ENCODE measurements at regions not wholly inside any gene's neighbourhood (a gene's known extent, or its start where the extent isn't known, plus 50 kb on each side); places are given as distances from the start of the nearest gene placed in this dataset.
"Not testable (repeated sequence)": the region's sequence is repeated elsewhere in the genome, so short reads cannot be mapped to it uniquely, and the experiment has no call there.

DNA sequence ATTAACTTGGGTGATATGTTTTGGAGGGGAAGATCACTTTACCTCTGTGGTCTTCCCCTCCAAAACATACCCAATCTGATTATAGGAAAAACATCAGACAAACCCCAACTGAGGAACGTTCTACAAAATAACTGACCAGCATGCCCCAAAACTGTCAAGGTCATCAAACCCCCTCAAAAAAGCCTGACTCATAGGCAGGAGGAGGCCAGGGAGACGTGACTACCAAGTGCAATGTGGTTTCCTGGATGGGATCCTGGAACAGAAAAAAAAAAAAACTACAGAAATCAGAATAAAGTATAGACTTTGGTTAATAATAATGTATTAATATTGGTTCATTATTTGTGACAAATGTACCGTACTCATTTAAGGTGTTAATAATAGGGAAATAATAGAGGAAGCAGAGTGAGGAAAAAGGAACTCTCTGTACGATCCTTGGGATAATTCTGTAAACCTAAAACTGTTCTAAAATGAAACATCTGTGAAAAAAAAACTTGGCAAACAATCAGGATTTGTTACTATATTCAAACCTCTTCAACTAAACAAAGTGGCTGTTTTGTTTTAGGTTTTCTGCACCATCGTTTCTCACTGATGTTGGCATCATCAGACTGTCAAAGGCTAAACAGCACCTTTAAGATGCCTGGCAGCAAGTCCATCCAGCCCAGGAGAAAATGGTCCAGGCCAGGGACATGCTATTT is 266.7 kb upstream of the SDK2 start:
- TF ChIP-seq FOXP2 (optimal IDR thresholded peaks at IDR 0.05; ENCODE audit: control extremely low read depth, extremely low read length, insufficient read depth) (no peak), EZH2 (IDR thresholded peaks at IDR 0.05) (no peak), POLR2AphosphoS5 (IDR thresholded peaks at IDR 0.05; ENCODE audit: borderline replicate concordance, low read depth, low read length) (no peak)
- DNase-seq (ENCODE audit: low read depth, low spot score), result no peak
- no peak overlapping the region for H3K27ac ChIP-seq

GRCh38 chr17:73911726-73912372 is 267.6 kb upstream of the SDK2 start:
- TF ChIP-seq FOXP2 (optimal IDR thresholded peaks at IDR 0.05; ENCODE audit: control extremely low read depth, extremely low read length, insufficient read depth) (no peak), EZH2 (IDR thresholded peaks at IDR 0.05) (no peak), POLR2AphosphoS5 (IDR thresholded peaks at IDR 0.05; ENCODE audit: borderline replicate concordance, low read depth, low read length) (no peak)
- Histone ChIP-seq H3K36me3 (ENCODE audit: insufficient read depth, low read length) (no peaks in the 10 kb centered on the region), H3K27ac (no peak overlapping the region), H3K9me3 (ENCODE audit: low read depth, low read length) (no peaks in the 10 kb centered on the region), H3K9ac (ENCODE audit: insufficient read length) (no peak overlapping the region), H3K4me3 (no peak overlapping the region)
- no peak for DNase-seq (ENCODE audit: low read depth, low spot score)

More for the DNA sequence above, 266.7 kb upstream of the SDK2 start:
- H3K9me3 ChIP-seq (ENCODE audit: low read depth, low read length), result no peaks in the 10 kb centered on the region
- H3K36me3 ChIP-seq (ENCODE audit: insufficient read depth, low read length), result no peaks in the 10 kb centered on the region
- H3K4me3 ChIP-seq, result no peak overlapping the region
- H3K9ac ChIP-seq (ENCODE audit: insufficient read length), result no peak overlapping the region

- no peak for TF ChIP-seq FOXP2 (optimal IDR thresholded peaks at IDR 0.05; ENCODE audit: control extremely low read depth, extremely low read length, insufficient read depth)
- Histone ChIP-seq H3K9ac (ENCODE audit: insufficient read length) (no peak overlapping the region), H3K27ac (no peak overlapping the region), H3K4me3 (no peak overlapping the region), H3K36me3 (ENCODE audit: insufficient read depth, low read length) (no peaks in the 10 kb centered on the region), H3K9me3 (ENCODE audit: low read depth, low read length) (no peaks in the 10 kb centered on the region)
- DNase-seq (ENCODE audit: low read depth, low spot score), result no peak
These were observed 268.1 kb upstream of the SDK2 start for GRCh38 chr17:73912373-73912746.

DNA sequence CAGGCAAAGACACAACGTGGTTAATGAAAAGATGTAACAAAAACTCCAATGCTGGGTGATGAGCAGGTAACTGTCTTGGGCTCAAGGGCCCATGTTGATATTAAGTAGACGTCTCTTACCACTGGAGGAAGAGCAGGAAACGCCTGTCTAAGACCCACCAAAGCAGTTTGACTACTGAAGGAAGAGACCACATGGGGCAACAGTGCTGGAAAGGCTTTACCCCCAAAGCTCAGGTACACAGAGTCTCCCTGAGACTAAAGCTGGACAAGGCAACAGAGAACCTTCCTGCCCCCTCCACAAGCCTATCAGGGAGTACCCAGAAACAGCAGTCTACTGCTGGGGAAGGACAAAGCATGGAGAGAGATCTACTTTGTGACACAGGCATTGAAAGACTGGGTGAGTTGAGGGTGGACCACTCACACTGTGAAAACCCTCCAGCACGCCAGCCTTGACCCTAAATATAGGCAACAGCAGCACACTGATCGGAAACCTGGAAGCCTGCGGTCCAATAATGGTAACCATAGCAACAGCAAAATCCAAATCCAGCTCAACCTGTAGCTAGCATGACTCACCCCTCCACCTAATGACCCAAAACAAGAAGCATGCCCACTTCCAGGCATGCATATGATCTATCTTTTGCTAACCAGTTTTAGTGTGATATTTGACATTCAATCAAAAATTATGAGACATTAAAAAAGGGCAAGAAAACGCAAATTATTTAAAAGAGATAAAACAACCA is 270.5 kb upstream of the SDK2 start:
- H3K9me3 ChIP-seq (ENCODE audit: low read depth, low read length), result no peaks in the 10 kb centered on the region
- no peak overlapping the region for H3K9ac ChIP-seq (ENCODE audit: insufficient read length)
- no peak overlapping the region for H3K4me3 ChIP-seq
- no peak for DNase-seq (ENCODE audit: low read depth, low spot score)
- no peak overlapping the region for H3K27ac ChIP-seq
- H3K36me3 ChIP-seq (ENCODE audit: insufficient read depth, low read length), result no peaks in the 10 kb centered on the region
- no peak for TF ChIP-seq POLR2AphosphoS5 (IDR thresholded peaks at IDR 0.05; ENCODE audit: borderline replicate concordance, low read depth, low read length)
- TF ChIP-seq FOXP2 (optimal IDR thresholded peaks at IDR 0.05; ENCODE audit: control extremely low read depth, extremely low read length, insufficient read depth), result no peak
- TF ChIP-seq EZH2 (IDR thresholded peaks at IDR 0.05), result no peak

GRCh38 chr17:73919033-73919432 is 274.8 kb upstream of the SDK2 start:
- not testable (repeated sequence) for H3K36me3 ChIP-seq (ENCODE audit: insufficient read depth, low read length); H3K9ac ChIP-seq (ENCODE audit: insufficient read length); DNase-seq (ENCODE audit: low read depth, low spot score); H3K27ac ChIP-seq; H3K4me3 ChIP-seq; H3K9me3 ChIP-seq (ENCODE audit: low read depth, low read length)

DNA sequence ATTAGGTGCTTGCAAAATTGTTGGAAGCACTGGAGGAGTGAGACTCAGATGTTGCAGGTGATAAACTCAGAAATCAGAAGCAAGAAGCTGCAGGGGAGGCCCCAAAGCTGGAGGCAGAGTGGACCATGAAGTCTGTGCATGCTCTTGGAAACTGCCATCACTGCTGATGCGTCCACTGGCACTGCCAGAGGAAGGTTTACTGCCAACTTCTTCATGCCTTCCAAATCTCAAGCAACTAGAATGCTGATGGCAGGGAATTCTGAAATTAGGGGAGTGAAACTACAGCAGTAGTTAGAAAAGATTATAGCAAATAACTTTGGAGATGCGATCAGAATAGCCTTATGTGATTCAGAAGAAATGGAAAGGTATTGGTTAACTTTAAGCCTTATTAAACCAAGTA is 277.1 kb upstream of the SDK2 start:
- Histone ChIP-seq H3K4me3 (no peak overlapping the region), H3K36me3 (ENCODE audit: insufficient read depth, low read length) (no peaks in the 10 kb centered on the region), H3K9ac (ENCODE audit: insufficient read length) (no peak overlapping the region), H3K9me3 (ENCODE audit: low read depth, low read length) (no peaks in the 10 kb centered on the region), H3K27ac (no peak overlapping the region)
- DNase-seq (ENCODE audit: low read depth, low spot score), result no peak
- TF ChIP-seq EZH2 (IDR thresholded peaks at IDR 0.05) (no peak), FOXP2 (optimal IDR thresholded peaks at IDR 0.05; ENCODE audit: control extremely low read depth, extremely low read length, insufficient read depth) (no peak), POLR2AphosphoS5 (IDR thresholded peaks at IDR 0.05; ENCODE audit: borderline replicate concordance, low read depth, low read length) (no peak)

DNA sequence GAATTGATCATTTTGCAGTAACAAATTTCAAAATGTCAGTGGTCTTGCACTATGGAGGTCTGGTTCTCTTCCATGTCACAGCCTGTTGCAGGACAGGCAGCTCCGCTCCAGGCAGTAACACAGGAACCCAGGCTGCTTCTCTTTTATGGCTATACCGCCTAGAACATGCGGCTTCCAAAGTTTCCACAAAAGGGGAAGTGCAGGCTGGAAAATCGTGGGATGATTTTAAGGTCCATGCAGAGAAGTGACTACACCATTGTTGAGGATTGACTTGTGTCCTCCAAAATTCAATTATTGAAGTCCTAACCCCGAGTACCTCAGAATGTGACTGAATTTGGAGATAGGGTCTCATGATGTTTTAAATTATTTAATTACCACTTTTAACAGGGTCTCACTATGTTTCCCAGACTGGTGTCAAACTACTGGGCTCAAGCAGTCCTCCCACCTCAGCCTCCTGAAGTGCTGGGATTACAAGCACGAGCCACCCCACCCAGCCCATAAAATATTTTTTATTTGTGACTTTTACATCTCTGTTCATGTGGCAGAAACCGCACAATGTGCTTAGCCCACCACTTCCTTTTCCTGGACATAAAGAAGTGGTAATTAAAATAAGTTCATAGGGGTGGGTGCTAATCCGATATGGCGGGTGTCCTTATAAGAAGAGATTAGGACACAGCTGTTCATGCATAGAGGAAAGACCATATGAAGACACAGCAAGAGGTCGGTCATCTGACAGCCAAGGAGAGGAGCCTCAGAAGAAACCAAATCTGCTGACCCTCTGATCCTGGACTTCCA is 279.2 kb upstream of the RPL38 start:
- H3K9ac ChIP-seq (ENCODE audit: insufficient read length), result no peak overlapping the region
- H3K27ac ChIP-seq, result no peak overlapping the region
- H3K9me3 ChIP-seq (ENCODE audit: low read depth, low read length), result no peaks in the 10 kb centered on the region
- no peak overlapping the region for H3K4me3 ChIP-seq
- no peaks in the 10 kb centered on the region for H3K36me3 ChIP-seq (ENCODE audit: insufficient read depth, low read length)
- DNase-seq (ENCODE audit: low read depth, low spot score), result no peak
- TF ChIP-seq POLR2AphosphoS5 (IDR thresholded peaks at IDR 0.05; ENCODE audit: borderline replicate concordance, low read depth, low read length), result no peak
- TF ChIP-seq EZH2 (IDR thresholded peaks at IDR 0.05), result no peak
- no peak for TF ChIP-seq FOXP2 (optimal IDR thresholded peaks at IDR 0.05; ENCODE audit: control extremely low read depth, extremely low read length, insufficient read depth)

GRCh38 chr17:73924909-73925186 is 278.6 kb upstream of the RPL38 start:
- Histone ChIP-seq H3K27ac (no peak overlapping the region), H3K36me3 (ENCODE audit: insufficient read depth, low read length) (no peaks in the 10 kb centered on the region), H3K9me3 (ENCODE audit: low read depth, low read length) (no peaks in the 10 kb centered on the region), H3K4me3 (no peak overlapping the region), H3K9ac (ENCODE audit: insufficient read length) (no peak overlapping the region)
- TF ChIP-seq EZH2 (IDR thresholded peaks at IDR 0.05) (no peak), POLR2AphosphoS5 (IDR thresholded peaks at IDR 0.05; ENCODE audit: borderline replicate concordance, low read depth, low read length) (no peak), FOXP2 (optimal IDR thresholded peaks at IDR 0.05; ENCODE audit: control extremely low read depth, extremely low read length, insufficient read depth) (no peak)
- no peak for DNase-seq (ENCODE audit: low read depth, low spot score)

All from SK-N-MC (cell line).